ENCODE measurements at regions not wholly inside any gene's neighbourhood (a gene's known extent, or its start where the extent isn't known, plus 50 kb on each side); places are given as distances from the start of the nearest gene placed in this dataset.

GRCh38 chr14:98913967-98914650 is 357.9 kb downstream of the BCL11B start:
- H3K27me3 ChIP-seq: peaks cover 0 to 11% (median 0%) of the 10 kb centered on the region in 4 donors
- intact Hi-C loops (cut with DNase I): no loop called here
- no peak for TF ChIP-seq EP300 (IDR thresholded peaks at IDR 0.05)
- no peak for TF ChIP-seq POLR2A (IDR thresholded peaks at IDR 0.05; ENCODE audit: low read depth)
- no peak for TF ChIP-seq POLR2AphosphoS5 (IDR thresholded peaks at IDR 0.05)
- TF ChIP-seq CTCF (IDR thresholded peaks at IDR 0.05): no peak
- no peak overlapping the region for H3K4me3 ChIP-seq
- no peaks in the 10 kb centered on the region for H3K4me1 ChIP-seq
- no peak overlapping the region for H3K27ac ChIP-seq (replicated peaks in 1 of 4)
- no peaks in the 10 kb centered on the region for H3K9me3 ChIP-seq
- 63% methylated on average over 6 of the region's 6 CpGs for WGBS
- DNase-seq (ENCODE audit: extremely low spot score): no peak
- H3K36me3 ChIP-seq: no peaks in the 10 kb centered on the region

GRCh38 chr14:98914942-98915341 is 357.1 kb downstream of the BCL11B start:
- 41% methylated on average over 4 of the region's 4 CpGs for WGBS
- H3K27me3 ChIP-seq: peaks cover 0 to 11% (median 0%) of the 10 kb centered on the region in 4 donors
- no peaks in the 10 kb centered on the region for H3K36me3 ChIP-seq
- no peak overlapping the region for H3K27ac ChIP-seq (replicated peaks in 1 of 4)
- no peaks in the 10 kb centered on the region for H3K9me3 ChIP-seq
- no peak for DNase-seq (ENCODE audit: extremely low spot score)
- H3K4me1 ChIP-seq: no peaks in the 10 kb centered on the region
- TF ChIP-seq POLR2A (IDR thresholded peaks at IDR 0.05; ENCODE audit: low read depth): no peak
- TF ChIP-seq POLR2AphosphoS5 (IDR thresholded peaks at IDR 0.05): no peak
- no peak for TF ChIP-seq CTCF (IDR thresholded peaks at IDR 0.05)
- no peak for TF ChIP-seq EP300 (IDR thresholded peaks at IDR 0.05)
- no peak overlapping the region for H3K4me3 ChIP-seq
- intact Hi-C loops (cut with DNase I): no loop called here

- Histone ChIP-seq H3K27me3 (peaks cover 0 to 11% (median 0%) of the 10 kb centered on the region in 4 donors), H3K36me3 (no peaks in the 10 kb centered on the region), H3K9me3 (no peaks in the 10 kb centered on the region), H3K4me3 (no peak overlapping the region), H3K27ac (replicated peaks in 1 of 4) (no peak overlapping the region), H3K4me1 (no peaks in the 10 kb centered on the region)
- 48% methylated on average over 3 of the region's 3 CpGs for WGBS
- no peak for TF ChIP-seq CTCF (IDR thresholded peaks at IDR 0.05)
- TF ChIP-seq POLR2AphosphoS5 (IDR thresholded peaks at IDR 0.05): no peak
- TF ChIP-seq EP300 (IDR thresholded peaks at IDR 0.05): no peak
- no peak for TF ChIP-seq POLR2A (IDR thresholded peaks at IDR 0.05; ENCODE audit: low read depth)
- intact Hi-C loops (cut with DNase I): no loop called here
- no peak for DNase-seq (ENCODE audit: extremely low spot score)
Measured at GRCh38 chr14:98915625-98916024, 356.4 kb downstream of the BCL11B start.

- Histone ChIP-seq H3K27me3 (peaks cover 0 to 11% (median 0%) of the 10 kb centered on the region in 4 donors), H3K9me3 (no peaks in the 10 kb centered on the region), H3K4me3 (no peak overlapping the region), H3K36me3 (no peaks in the 10 kb centered on the region), H3K27ac (replicated peaks in 1 of 4) (no peak overlapping the region), H3K4me1 (no peaks in the 10 kb centered on the region)
- no peak for TF ChIP-seq POLR2A (IDR thresholded peaks at IDR 0.05; ENCODE audit: low read depth)
- no peak for TF ChIP-seq POLR2AphosphoS5 (IDR thresholded peaks at IDR 0.05)
- TF ChIP-seq EP300 (IDR thresholded peaks at IDR 0.05): no peak
- TF ChIP-seq CTCF (IDR thresholded peaks at IDR 0.05): no peak
- intact Hi-C loops (cut with DNase I): no loop called here
- WGBS: 83% methylated on average over 2 of the region's 4 CpGs
- DNase-seq (ENCODE audit: extremely low spot score): no peak
Measured at GRCh38 chr14:98916036-98916435, 356.0 kb downstream of the BCL11B start.

- TF ChIP-seq POLR2A (IDR thresholded peaks at IDR 0.05; ENCODE audit: low read depth): no peak
- TF ChIP-seq POLR2AphosphoS5 (IDR thresholded peaks at IDR 0.05): no peak
- no peak for TF ChIP-seq EP300 (IDR thresholded peaks at IDR 0.05)
- no peak for TF ChIP-seq CTCF (IDR thresholded peaks at IDR 0.05)
- Histone ChIP-seq H3K27ac (replicated peaks in 1 of 4) (no peak overlapping the region), H3K4me3 (no peak overlapping the region), H3K4me1 (no peaks in the 10 kb centered on the region), H3K9me3 (no peaks in the 10 kb centered on the region), H3K36me3 (no peaks in the 10 kb centered on the region), H3K27me3 (peaks cover 0 to 11% (median 0%) of the 10 kb centered on the region in 4 donors)
- 80% methylated on average over 1 of the region's 1 CpG for WGBS
- intact Hi-C loops (cut with DNase I): no loop called here
- no peak for DNase-seq (ENCODE audit: extremely low spot score)
Measured at GRCh38 chr14:98916476-98916875, 355.5 kb downstream of the BCL11B start.
